ENCODE measurements at regions not wholly inside any gene's neighbourhood (a gene's known extent, or its start where the extent isn't known, plus 50 kb on each side); places are given as distances from the start of the nearest gene placed in this dataset.

- TF ChIP-seq CTCF (IDR thresholded peaks at IDR 0.05) (no peak), POLR2AphosphoS5 (IDR thresholded peaks at IDR 0.05) (no peak), POLR2A (IDR thresholded peaks at IDR 0.05) (no peak), EP300 (IDR thresholded peaks at IDR 0.05) (no peak)
Measured at GRCh38 chr5:33268374-33268773, 172.4 kb upstream of the TARS1 start.

Measured in stomach (tissue), 4 donors.